HG02938 (cell line): ENCODE measurements at regions not wholly inside any gene's neighbourhood (a gene's known extent, or its start where the extent isn't known, plus 50 kb on each side); places are given as distances from the start of the nearest gene placed in this dataset.
A peak's percentile ranks its signal among the peaks of the same experiment; 100 is the strongest.
"Not testable (repeated sequence)": the region's sequence is repeated elsewhere in the genome, so short reads cannot be mapped to it uniquely, and the experiment has no call there.

Source experiments
- ATAC-seq: cut with Tn5 transposase; IDR thresholded peaks from one replicate; pipeline ENCODE4 v1.9.1; 2021; ENCODE audit warnings: mild to moderate bottlenecking, moderate library complexity; ENCODE audit not compliant: unreplicated experiment

DNA sequence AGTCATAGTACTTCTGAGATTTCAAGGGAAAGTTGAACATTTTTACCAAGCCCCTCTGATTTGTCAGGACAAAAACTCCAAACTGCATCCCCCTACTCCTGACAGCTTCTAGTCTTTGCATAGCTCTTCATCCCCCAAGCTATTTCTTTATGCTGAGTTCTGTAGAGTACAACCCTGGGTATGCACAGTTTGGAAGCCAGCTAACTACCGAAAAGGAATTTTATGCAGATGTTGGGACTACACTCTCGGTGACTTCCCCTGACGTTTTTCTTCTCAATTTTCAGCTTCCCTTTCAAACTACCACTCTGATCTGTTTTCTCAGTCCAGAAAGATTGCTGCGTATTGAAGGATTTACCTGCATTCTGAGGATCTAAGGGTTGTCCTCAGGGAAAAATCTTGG lies 1060.2 kb upstream of the ACVR2A start:
- no peak for ATAC-seq

DNA sequence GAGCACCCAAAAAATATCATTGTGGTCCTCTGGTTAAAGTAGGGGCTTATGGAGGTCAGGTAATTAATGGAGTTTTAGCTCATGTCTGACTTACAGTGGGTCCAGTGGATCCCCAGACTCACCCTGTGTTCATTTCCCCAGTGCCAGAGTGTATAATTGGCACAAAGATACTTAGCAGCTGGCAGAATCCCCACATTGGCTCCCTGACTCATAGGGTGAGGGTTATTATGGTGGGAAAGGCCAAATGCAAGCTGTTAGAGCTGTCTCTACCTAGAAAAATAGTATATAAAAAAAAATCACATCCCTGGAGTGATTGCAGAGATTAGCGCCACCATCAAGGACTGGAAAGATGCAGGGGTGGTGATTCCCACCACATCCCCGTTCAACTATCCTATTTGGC lies 1067.6 kb upstream of the ACVR2A start:
- no peak for ATAC-seq

DNA sequence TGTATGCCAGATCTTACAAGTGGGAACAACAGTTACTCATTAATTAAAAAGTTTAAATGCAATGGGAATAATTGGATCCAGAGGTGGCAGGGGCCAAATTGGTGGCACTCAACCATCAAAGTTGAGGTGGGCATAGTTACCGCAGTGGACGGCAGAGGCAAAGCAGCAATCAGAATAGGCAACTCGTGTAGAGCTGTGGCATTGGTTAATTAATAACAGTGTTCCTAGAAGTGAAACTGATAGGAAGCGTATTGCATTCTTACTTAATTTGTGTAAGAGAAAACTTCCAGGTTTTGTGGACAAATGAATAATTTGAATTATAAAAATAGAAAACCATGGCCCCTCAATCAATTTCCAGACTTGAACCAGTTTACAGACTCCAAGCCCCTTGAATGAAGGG lies 1068.2 kb upstream of the ACVR2A start:
- ATAC-seq, result no peak

DNA sequence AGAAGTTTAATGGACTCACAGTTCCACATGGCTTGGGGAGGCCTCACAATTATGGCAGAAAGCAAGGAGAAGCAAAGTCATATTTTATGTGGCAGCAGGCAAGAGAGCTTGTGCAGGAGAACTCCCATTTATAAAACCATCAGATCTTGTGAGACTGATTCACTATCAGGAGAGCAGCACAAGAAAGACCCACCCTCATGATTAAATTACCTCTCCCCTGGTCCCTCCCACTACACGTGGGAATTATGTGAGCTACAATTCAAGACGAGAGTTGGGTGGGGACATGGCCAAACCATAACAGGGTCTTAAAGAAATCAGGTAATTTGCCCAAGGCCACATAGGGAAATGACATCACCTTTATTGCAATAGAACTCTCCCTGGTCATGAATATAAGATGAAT lies 1073.3 kb upstream of the ACVR2A start:
- ATAC-seq, result no peak

GRCh38 chr2:146764301-146764700 lies 1080.5 kb upstream of the ACVR2A start:
- ATAC-seq, result no peak

DNA sequence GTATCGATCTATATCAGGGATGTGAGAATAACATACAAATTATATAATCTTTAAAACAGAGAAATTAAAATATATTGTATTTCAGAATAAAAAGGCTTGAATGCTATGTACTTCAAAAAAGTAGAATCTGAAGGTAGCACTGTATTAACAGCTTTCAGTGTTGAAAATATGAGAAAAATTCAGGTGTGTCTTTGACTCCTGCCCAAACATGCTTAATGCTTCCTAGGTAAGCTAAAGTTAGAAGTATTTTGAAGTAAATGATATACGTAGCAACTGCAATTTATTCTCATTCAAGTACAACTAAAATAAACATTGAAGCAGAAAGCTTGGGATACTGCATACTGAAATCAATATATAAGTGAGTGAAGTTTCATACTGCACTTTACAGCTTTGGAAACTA lies 1082.0 kb upstream of the ACVR2A start:
- no peak for ATAC-seq

- ATAC-seq, result no peak
Measured at GRCh38 chr2:146754606-146755005, 1090.2 kb upstream of the ACVR2A start.

GRCh38 chr2:146748046-146748445 lies 1096.8 kb upstream of the ACVR2A start:
- ATAC-seq, result no peak

- no peak for ATAC-seq
Measured at GRCh38 chr2:146741260-146741659, 1103.6 kb upstream of the ACVR2A start.

GRCh38 chr2:146734821-146735190 lies 1110.0 kb upstream of the ACVR2A start:
- no peak for ATAC-seq

GRCh38 chr2:146734042-146734820 lies 1110.6 kb upstream of the ACVR2A start:
- peak; percentile 87 for ATAC-seq

GRCh38 chr2:146730882-146731281 lies 1113.9 kb upstream of the ACVR2A start:
- no peak for ATAC-seq

DNA sequence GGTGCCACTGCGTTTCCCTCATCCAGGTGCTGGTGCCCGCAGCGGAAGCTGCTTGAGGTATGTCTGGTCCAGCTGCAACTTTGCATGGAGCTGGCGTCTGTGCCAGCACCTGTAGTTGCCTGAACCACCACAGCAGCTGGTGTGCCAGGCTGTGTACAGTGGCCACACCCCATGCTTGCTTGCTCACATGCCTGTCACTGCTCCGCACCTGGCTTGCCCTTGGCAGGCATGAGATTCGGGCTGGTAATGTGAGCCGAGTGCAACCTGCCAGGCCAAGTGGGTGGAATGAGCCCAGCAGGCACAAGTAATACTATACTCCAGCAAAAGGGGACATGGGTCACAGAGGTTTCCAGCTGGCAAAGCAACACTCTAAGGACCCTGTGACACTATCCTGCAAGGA lies 1123.3 kb upstream of the ACVR2A start:
- ATAC-seq, result no peak

- no peak for ATAC-seq
Measured at GRCh38 chr2:146720170-146720569, 1124.7 kb upstream of the ACVR2A start.

- ATAC-seq, result no peak
Measured at GRCh38 chr2:146716591-146716990, 1128.2 kb upstream of the ACVR2A start.

DNA sequence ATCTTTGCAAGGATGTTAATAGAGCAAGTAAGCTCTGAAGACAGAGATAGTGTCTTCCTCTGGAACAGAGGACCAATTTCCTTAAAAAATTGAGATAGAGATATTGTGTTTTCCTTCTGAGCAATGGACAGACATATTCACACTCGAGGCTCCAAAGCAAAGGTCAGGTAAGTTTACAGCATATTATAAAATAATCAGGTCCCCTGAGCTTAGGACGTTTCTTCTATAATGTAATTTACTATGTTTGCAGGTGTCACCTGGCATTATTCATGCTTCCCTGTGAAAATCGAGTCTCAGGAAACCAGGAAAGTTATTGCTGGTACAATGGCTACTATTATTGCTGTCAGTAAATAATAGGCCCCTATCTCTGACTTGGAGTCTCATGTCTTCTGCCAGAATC lies 1135.8 kb upstream of the ACVR2A start:
- ATAC-seq, result no peak

- no peak for ATAC-seq
Measured at GRCh38 chr2:146701183-146701582, 1143.6 kb upstream of the ACVR2A start.

- ATAC-seq, result no peak
Measured at GRCh38 chr2:146697307-146697706, 1147.5 kb upstream of the ACVR2A start.

DNA sequence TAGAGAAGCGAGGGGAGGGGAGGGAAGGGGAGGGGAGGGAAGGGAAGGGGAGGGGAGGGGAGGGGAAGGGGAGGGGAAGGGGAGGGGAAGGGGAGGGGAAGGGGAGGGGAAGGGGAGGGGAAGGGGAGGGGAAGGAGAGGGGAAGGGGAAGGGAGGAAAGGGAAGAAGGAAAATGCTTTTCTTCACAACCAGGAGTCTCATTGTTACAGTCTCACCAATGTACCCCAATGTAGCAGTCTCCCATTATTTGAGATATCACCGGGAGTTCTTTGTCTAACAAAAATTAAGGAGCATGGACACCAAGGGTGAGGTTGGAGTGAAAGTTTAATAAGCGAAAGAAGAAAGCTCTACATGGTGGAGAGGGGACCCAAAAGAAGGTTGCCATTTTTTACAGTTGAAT lies 1148.0 kb upstream of the ACVR2A start:
- ATAC-seq, result not testable (repeated sequence)

DNA sequence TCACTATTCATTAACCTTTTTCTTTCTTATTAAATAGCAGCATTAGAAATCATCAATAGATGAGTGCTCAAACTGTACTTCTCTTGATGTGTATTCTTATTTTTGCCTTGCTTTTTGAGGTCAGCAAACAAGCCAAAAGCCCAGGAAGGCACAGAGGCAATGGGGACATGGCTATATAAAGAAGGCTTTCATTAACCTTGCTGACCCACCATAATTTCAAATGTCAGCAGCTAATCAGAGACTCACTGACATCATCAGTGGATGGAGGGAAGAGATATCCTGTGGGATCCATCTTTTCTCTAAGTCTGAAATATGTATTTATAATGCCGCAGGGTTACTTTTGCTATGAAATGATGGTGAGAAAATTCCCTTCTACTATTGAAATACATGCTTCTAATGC lies 1162.8 kb upstream of the ACVR2A start:
- no peak for ATAC-seq

GRCh38 chr2:146678516-146678915 lies 1166.3 kb upstream of the ACVR2A start:
- no peak for ATAC-seq

DNA sequence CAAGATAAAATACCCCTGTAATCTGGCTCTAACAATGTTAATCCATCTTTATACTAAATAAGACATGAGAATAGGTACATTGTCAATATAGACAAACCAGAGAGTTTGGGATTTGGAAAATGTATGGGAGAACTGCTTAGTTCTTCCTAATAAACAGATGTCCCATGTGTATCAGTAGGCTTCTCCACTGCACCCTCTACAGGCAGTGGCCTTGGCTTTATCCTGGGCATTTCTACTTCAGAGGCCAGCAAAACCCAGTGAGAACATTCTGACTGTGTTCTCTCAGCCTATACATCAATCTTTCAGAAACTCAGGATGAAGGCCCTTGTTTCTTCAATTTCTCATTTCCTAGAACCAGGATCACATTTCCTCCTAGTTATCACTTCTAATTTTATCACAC lies 1167.5 kb upstream of the ACVR2A start:
- ATAC-seq, result no peak

DNA sequence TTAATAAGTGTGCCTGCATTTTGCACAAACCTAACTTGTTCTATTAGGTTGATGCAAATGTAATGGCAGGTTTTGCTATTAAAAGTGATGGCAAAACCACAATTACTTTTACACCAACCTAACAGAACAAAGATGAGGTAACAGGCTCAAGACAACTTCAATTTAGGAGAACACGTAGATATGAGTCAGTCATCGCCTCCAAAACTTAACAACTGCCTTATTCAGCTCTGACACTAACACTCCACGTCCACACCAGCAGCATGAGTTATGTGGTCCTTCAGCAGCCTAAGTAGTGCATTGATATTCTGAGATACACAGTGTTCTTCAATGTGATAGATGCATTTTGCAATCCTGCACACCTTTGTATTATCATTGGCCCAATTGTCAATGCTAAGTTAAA lies 1175.1 kb upstream of the ACVR2A start:
- ATAC-seq, result no peak
